ENCODE measurements at regions not wholly inside any gene's neighbourhood (a gene's known extent, or its start where the extent isn't known, plus 50 kb on each side); places are given as distances from the start of the nearest gene placed in this dataset.

- Histone ChIP-seq H3K27me3 (ENCODE audit: control insufficient read depth, insufficient read depth, low read length) (no peaks in the 10 kb centered on the region), H3K4me3 (ENCODE audit: low read depth, low read length) (no peak overlapping the region), H3K36me3 (ENCODE audit: control insufficient read depth, insufficient read depth, low read length) (no peaks in the 10 kb centered on the region)
- no peak for DNase-seq (ENCODE audit: low read depth)
- FAIRE-seq: no peak
- no peak for TF ChIP-seq CTCF (IDR thresholded peaks at IDR 0.05; ENCODE audit: insufficient read depth, low read length, severe bottlenecking)
These were observed 203.3 kb downstream of the SEC23IP start for GRCh38 chr10:120095875-120096274.

GRCh38 chr10:120097766-120098165 is 205.2 kb downstream of the SEC23IP start:
- no peaks in the 10 kb centered on the region for H3K36me3 ChIP-seq (ENCODE audit: control insufficient read depth, insufficient read depth, low read length)
- FAIRE-seq (no peak), DNase-seq (ENCODE audit: low read depth) (no peak)
- H3K27me3 ChIP-seq (ENCODE audit: control insufficient read depth, insufficient read depth, low read length): no peaks in the 10 kb centered on the region
- no peak for TF ChIP-seq CTCF (IDR thresholded peaks at IDR 0.05; ENCODE audit: insufficient read depth, low read length, severe bottlenecking)
- no peak overlapping the region for H3K4me3 ChIP-seq (ENCODE audit: low read depth, low read length)

GRCh38 chr10:120098232-120098930 is 205.9 kb downstream of the SEC23IP start:
- H3K4me3 ChIP-seq (ENCODE audit: low read depth, low read length): no peak overlapping the region
- H3K27me3 ChIP-seq (ENCODE audit: control insufficient read depth, insufficient read depth, low read length): no peaks in the 10 kb centered on the region
- FAIRE-seq: no peak
- no peak for DNase-seq (ENCODE audit: low read depth)
- H3K36me3 ChIP-seq (ENCODE audit: control insufficient read depth, insufficient read depth, low read length): no peaks in the 10 kb centered on the region
- TF ChIP-seq CTCF (IDR thresholded peaks at IDR 0.05; ENCODE audit: insufficient read depth, low read length, severe bottlenecking): no peak

GRCh38 chr10:120103738-120104560 is 211.4 kb downstream of the SEC23IP start:
- no peak overlapping the region for H3K4me3 ChIP-seq (ENCODE audit: low read depth, low read length)
- H3K36me3 ChIP-seq (ENCODE audit: control insufficient read depth, insufficient read depth, low read length): no peaks in the 10 kb centered on the region
- TF ChIP-seq CTCF (IDR thresholded peaks at IDR 0.05; ENCODE audit: insufficient read depth, low read length, severe bottlenecking): no peak
- DNase-seq (ENCODE audit: low read depth) (no peak), FAIRE-seq (no peak)
- no peaks in the 10 kb centered on the region for H3K27me3 ChIP-seq (ENCODE audit: control insufficient read depth, insufficient read depth, low read length)

GRCh38 chr10:120105001-120105400 is 212.5 kb downstream of the SEC23IP start:
- DNase-seq (ENCODE audit: low read depth) (no peak), FAIRE-seq (no peak)
- H3K36me3 ChIP-seq (ENCODE audit: control insufficient read depth, insufficient read depth, low read length): no peaks in the 10 kb centered on the region
- no peak for TF ChIP-seq CTCF (IDR thresholded peaks at IDR 0.05; ENCODE audit: insufficient read depth, low read length, severe bottlenecking)
- no peaks in the 10 kb centered on the region for H3K27me3 ChIP-seq (ENCODE audit: control insufficient read depth, insufficient read depth, low read length)
- no peak overlapping the region for H3K4me3 ChIP-seq (ENCODE audit: low read depth, low read length)

Measured in bronchial epithelial cell (primary cell).